H9 (cell line): ENCODE measurements at regions not wholly inside any gene's neighbourhood (a gene's known extent, or its start where the extent isn't known, plus 50 kb on each side); places are given as distances from the start of the nearest gene placed in this dataset.

ENCODE experiments used
- DNase-seq: peaks from one replicate; pipeline ENCODE4 v3.0.0-alpha.2; 2017
- H2AFZ ChIP-seq: one replicate; pipeline ENCODE4 v1.6.1; 2013; ENCODE audit warnings: mild to moderate bottlenecking, low read length, control low read depth, moderate library complexity
- H2AK5ac ChIP-seq: 2 replicates; pipeline ENCODE4 v1.6.1; 2013; ENCODE audit warnings: low read length, control low read depth, mixed read lengths; ENCODE audit not compliant: insufficient read length
- H2BK120ac ChIP-seq: one replicate; pipeline ENCODE4 v1.6.1; 2013; ENCODE audit warnings: low read depth, mild to moderate bottlenecking, low read length, control low read depth, inconsistent platforms; ENCODE audit not compliant: poor library complexity, severe bottlenecking
- H2BK12ac ChIP-seq: 2 replicates; pipeline ENCODE4 v1.6.1; 2013; ENCODE audit warnings: low read length, control low read depth, mixed read lengths, low read depth; ENCODE audit not compliant: insufficient read length
- H2BK15ac ChIP-seq: 2 replicates; pipeline ENCODE4 v1.6.1; 2013; ENCODE audit warnings: low read depth, low read length, control low read depth
- H2BK20ac ChIP-seq: one replicate; pipeline ENCODE4 v1.6.1; 2013; ENCODE audit warnings: low read depth, mild to moderate bottlenecking, low read length, control low read depth, inconsistent platforms; ENCODE audit not compliant: poor library complexity, severe bottlenecking
- H2BK5ac ChIP-seq: 2 replicates; pipeline ENCODE4 v1.6.1; 2013; ENCODE audit warnings: low read length, control low read depth, mixed read lengths; ENCODE audit not compliant: insufficient read length
- H3K14ac ChIP-seq: 2 replicates; pipeline ENCODE4 v1.6.1; 2013; ENCODE audit warnings: low read length, control low read depth; ENCODE audit not compliant: insufficient read depth
- H3K18ac ChIP-seq: 2 replicates; pipeline ENCODE4 v1.6.1; 2013; ENCODE audit warnings: low read depth, mild to moderate bottlenecking, mixed read lengths, low read length, control low read depth; ENCODE audit not compliant: insufficient read length
- H3K23ac ChIP-seq: 2 replicates; pipeline ENCODE4 v1.6.1; 2013; ENCODE audit warnings: low read length, control low read depth, mixed read lengths, low read depth; ENCODE audit not compliant: insufficient read length
- H3K23me2 ChIP-seq: 2 replicates; pipeline ENCODE4 v1.6.1; 2013; ENCODE audit warnings: low read depth, mild to moderate bottlenecking, mixed read lengths, low read length, control low read depth; ENCODE audit not compliant: insufficient read length, poor library complexity, severe bottlenecking
- H3K27ac ChIP-seq: 2 replicates; pipeline ENCODE4 v1.5.1; 2013; ENCODE audit warnings: low read length, control low read depth, mixed read lengths, low read depth; ENCODE audit not compliant: insufficient read length
- H3K27me3 ChIP-seq: 2 replicates; pipeline ENCODE4 v1.6.1; 2013; ENCODE audit warnings: low read length, control low read depth, inconsistent platforms; ENCODE audit not compliant: insufficient read depth
- H3K4ac ChIP-seq: 2 replicates; pipeline ENCODE4 v1.6.1; 2013; ENCODE audit warnings: low read depth, mild to moderate bottlenecking, control low read depth, inconsistent platforms, low read length, moderate library complexity
- H3K4me1 ChIP-seq: 2 replicates; pipeline ENCODE4 v1.6.1; 2013; ENCODE audit warnings: low read length, control low read depth, inconsistent platforms; ENCODE audit not compliant: insufficient read depth
- H3K4me2 ChIP-seq: 2 replicates; pipeline ENCODE4 v1.6.1; 2013; ENCODE audit warnings: low read length, control low read depth, mixed read lengths; ENCODE audit not compliant: insufficient read length, insufficient read depth
- H3K56ac ChIP-seq: 2 replicates; pipeline ENCODE4 v1.6.1; 2013; ENCODE audit warnings: low read depth, mild to moderate bottlenecking, mixed read lengths, low read length, control low read depth; ENCODE audit not compliant: insufficient read length
- H3K79me1 ChIP-seq: 2 replicates; pipeline ENCODE4 v1.6.1; 2013; ENCODE audit warnings: low read depth, mild to moderate bottlenecking, moderate library complexity, low read length, control low read depth, inconsistent platforms; ENCODE audit not compliant: insufficient read depth, poor library complexity, severe bottlenecking
- H3K79me2 ChIP-seq: 2 replicates; pipeline ENCODE4 v1.6.1; 2013; ENCODE audit warnings: low read length, control low read depth, inconsistent platforms; ENCODE audit not compliant: insufficient read depth
- H3K9ac ChIP-seq: 2 replicates; pipeline ENCODE4 v1.6.1; 2013; ENCODE audit warnings: low read length, control low read depth, mixed read lengths; ENCODE audit not compliant: insufficient read length; ENCODE audit errors: extremely low read depth
- H3K9me3 ChIP-seq: one replicate; pipeline ENCODE4 v1.6.1; 2013; ENCODE audit warnings: low read depth, low read length, inconsistent platforms; ENCODE audit not compliant: control insufficient read depth
- H3T11ph ChIP-seq: one replicate; pipeline ENCODE4 v1.6.1; 2013; ENCODE audit warnings: mild to moderate bottlenecking, low read length, control low read depth, inconsistent platforms
- H4K20me1 ChIP-seq: one replicate; pipeline ENCODE4 v1.6.1; 2013; ENCODE audit not compliant: control insufficient read depth, insufficient read length, insufficient read depth
- H4K5ac ChIP-seq: 2 replicates; pipeline ENCODE4 v1.6.1; 2013; ENCODE audit warnings: low read depth, mild to moderate bottlenecking, mixed read lengths, low read length, control low read depth; ENCODE audit not compliant: insufficient read length
- H4K8ac ChIP-seq: replicated peaks from 2 replicates; pipeline ENCODE4 v1.6.1; 2013; ENCODE audit warnings: low read length, control low read depth, mixed read lengths, low read depth; ENCODE audit not compliant: insufficient read length
- H4K91ac ChIP-seq: 2 replicates; pipeline ENCODE4 v1.6.1; 2013; ENCODE audit warnings: low read depth, mild to moderate bottlenecking, moderate library complexity, mixed read lengths, low read length, control low read depth; ENCODE audit not compliant: insufficient read length
- H3K27ac Mint-ChIP-seq, 3 experiments: 2 replicates in 2 of 3; 3 replicates in 1 of 3; pipeline ENCODE4 v1.8.0; 2020 to 2021; ENCODE audit warnings: mixed read lengths in 3 of 3, mild to moderate bottlenecking in 1 of 3, moderate library complexity in 1 of 3
- H3K27me3 Mint-ChIP-seq: 2 replicates; pipeline ENCODE4 v1.8.0; 2021; ENCODE audit warnings: low read depth, mild to moderate bottlenecking, moderate library complexity, mixed read lengths
- H3K36me3 Mint-ChIP-seq, 3 experiments: 2 replicates in 2 of 3; 3 replicates in 1 of 3; pipeline ENCODE4 v1.8.0; 2020 to 2021; ENCODE audit warnings: low read depth in 3 of 3, mixed read lengths in 3 of 3; ENCODE audit not compliant: insufficient read depth in 1 of 3
- H3K4me1 Mint-ChIP-seq, 2 experiments: 2 replicates each; pipeline ENCODE4 v1.8.0; 2020; ENCODE audit warnings: mixed read lengths in 2 of 2
- H3K4me3 Mint-ChIP-seq, 2 experiments: 2 replicates in 1 of 2; 3 replicates in 1 of 2; pipeline ENCODE4 v1.8.0; 2020 to 2021; ENCODE audit warnings: mild to moderate bottlenecking in 2 of 2, mixed read lengths in 2 of 2, moderate library complexity in 1 of 2
- H3K9me3 Mint-ChIP-seq, 2 experiments: 2 replicates in 1 of 2; 3 replicates in 1 of 2; pipeline ENCODE4 v1.8.0; 2020; ENCODE audit warnings: mild to moderate bottlenecking in 2 of 2, mixed read lengths in 2 of 2, moderate library complexity in 1 of 2
- WGBS: extraction: QIAGEN DNeasy Blood & Tissue Kit; methylation state at CpG from one replicate; pipeline ENCODE4 v1.1.7; 2013; ENCODE audit warnings: missing lambda C conversion rate, low lambda C conversion rate, mixed read lengths; ENCODE audit not compliant: insufficient read length; ENCODE audit errors: extremely low coverage; 5-methylcytosine and 5-hydroxymethylcytosine counted together
- TF ChIP-seq, protein P1 (sequence below): fragments of 200-600 bp; sonication (generic); conservative IDR thresholded peaks from 3 replicates; pipeline ENCODE4 v1.8.0; 2021; ENCODE audit warnings: antibody characterized with exemption, mild to moderate bottlenecking

DNA sequence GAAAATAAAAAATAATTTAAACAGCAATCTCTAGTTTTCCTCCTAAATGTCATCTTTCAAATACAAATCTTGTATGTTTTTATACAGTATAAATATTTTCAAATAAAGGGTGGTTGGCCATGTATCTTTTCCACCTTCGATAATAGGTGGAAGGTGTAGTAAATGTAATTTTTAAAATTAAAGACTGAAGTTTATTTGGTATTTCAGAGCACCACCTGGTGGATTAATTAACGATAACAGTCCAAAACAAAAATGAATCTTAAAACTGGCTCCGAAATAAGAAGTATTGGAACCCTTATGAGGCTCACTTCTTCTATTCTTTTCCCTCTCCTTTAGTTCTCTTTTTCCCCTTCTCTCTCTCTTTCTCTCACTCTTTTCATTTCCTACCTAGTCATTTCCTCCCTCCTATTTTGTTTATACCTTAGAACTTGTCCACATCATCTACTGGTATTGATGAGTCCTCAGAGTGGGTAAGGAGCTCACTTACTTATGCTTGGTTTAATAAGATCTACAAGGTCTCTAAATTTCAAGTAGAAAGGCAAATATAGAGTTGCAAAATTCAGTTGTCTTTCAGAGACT is 82.9 kb upstream of the EXOC1L start:
- H3K18ac ChIP-seq: no peak overlapping the region
- H3K27me3 ChIP-seq: no peaks in the 10 kb centered on the region; the same call in 1 of the 2 replicates
- Mint-ChIP-seq H3K36me3 (no peaks in the 10 kb centered on the region), H3K4me1 (no peaks in the 10 kb centered on the region), H3K27me3 (no peaks in the 10 kb centered on the region), H3K27ac (no peak overlapping the region), H3K9me3 (no peaks in the 10 kb centered on the region), H3K4me3 (no peak overlapping the region)
- no peaks in the 10 kb centered on the region for H3K23me2 ChIP-seq
- H3K4ac ChIP-seq: no peak overlapping the region
- no peak overlapping the region for H2AFZ ChIP-seq
- no peak overlapping the region for H2BK20ac ChIP-seq
- no peak overlapping the region for H4K8ac ChIP-seq
- H2BK5ac ChIP-seq: no peak overlapping the region
- no peak overlapping the region for H3K9ac ChIP-seq
- no peaks in the 10 kb centered on the region; the same call in 1 of the 2 replicates for H3K4me1 ChIP-seq
- H3K27ac ChIP-seq: no peak overlapping the region
- no peaks in the 10 kb centered on the region for H3K9me3 ChIP-seq
- H2BK15ac ChIP-seq: no peak overlapping the region
- H3K23ac ChIP-seq: no peak overlapping the region
- H4K5ac ChIP-seq: no peak overlapping the region
- H2AK5ac ChIP-seq: no peak overlapping the region
- H4K20me1 ChIP-seq: no peaks in the 10 kb centered on the region
- H3K79me1 ChIP-seq: no peaks in the 10 kb centered on the region
- DNase-seq: no peak
- H3K79me2 ChIP-seq: no peaks in the 10 kb centered on the region
- H3K4me2 ChIP-seq: no peak overlapping the region
- H3K56ac ChIP-seq: no peak overlapping the region
- WGBS: 100% methylated on average over 1 of the region's 3 CpGs
- no peak overlapping the region for H4K91ac ChIP-seq
- no peak overlapping the region for H2BK120ac ChIP-seq
- no peak overlapping the region for H2BK12ac ChIP-seq
- TF ChIP-seq, protein P1, sequence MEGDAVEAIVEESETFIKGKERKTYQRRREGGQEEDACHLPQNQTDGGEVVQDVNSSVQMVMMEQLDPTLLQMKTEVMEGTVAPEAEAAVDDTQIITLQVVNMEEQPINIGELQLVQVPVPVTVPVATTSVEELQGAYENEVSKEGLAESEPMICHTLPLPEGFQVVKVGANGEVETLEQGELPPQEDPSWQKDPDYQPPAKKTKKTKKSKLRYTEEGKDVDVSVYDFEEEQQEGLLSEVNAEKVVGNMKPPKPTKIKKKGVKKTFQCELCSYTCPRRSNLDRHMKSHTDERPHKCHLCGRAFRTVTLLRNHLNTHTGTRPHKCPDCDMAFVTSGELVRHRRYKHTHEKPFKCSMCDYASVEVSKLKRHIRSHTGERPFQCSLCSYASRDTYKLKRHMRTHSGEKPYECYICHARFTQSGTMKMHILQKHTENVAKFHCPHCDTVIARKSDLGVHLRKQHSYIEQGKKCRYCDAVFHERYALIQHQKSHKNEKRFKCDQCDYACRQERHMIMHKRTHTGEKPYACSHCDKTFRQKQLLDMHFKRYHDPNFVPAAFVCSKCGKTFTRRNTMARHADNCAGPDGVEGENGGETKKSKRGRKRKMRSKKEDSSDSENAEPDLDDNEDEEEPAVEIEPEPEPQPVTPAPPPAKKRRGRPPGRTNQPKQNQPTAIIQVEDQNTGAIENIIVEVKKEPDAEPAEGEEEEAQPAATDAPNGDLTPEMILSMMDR: peak; percentile 72
- H3T11ph ChIP-seq: no peak overlapping the region
- H3K14ac ChIP-seq: no peak overlapping the region
